CD4-positive, alpha-beta T cell treated with Interferon alpha-2 for 1 hour (primary cell): ENCODE measurements at regions not wholly inside any gene's neighbourhood (a gene's known extent, or its start where the extent isn't known, plus 50 kb on each side); places are given as distances from the start of the nearest gene placed in this dataset.
"Not testable (repeated sequence)": the region's sequence is repeated elsewhere in the genome, so short reads cannot be mapped to it uniquely, and the experiment has no call there.

Experiments
- DNase-seq, 2 donors: peaks; one replicate each; pipeline ENCODE4 v3.0.0-alpha.2; 2020 to 2022

DNA sequence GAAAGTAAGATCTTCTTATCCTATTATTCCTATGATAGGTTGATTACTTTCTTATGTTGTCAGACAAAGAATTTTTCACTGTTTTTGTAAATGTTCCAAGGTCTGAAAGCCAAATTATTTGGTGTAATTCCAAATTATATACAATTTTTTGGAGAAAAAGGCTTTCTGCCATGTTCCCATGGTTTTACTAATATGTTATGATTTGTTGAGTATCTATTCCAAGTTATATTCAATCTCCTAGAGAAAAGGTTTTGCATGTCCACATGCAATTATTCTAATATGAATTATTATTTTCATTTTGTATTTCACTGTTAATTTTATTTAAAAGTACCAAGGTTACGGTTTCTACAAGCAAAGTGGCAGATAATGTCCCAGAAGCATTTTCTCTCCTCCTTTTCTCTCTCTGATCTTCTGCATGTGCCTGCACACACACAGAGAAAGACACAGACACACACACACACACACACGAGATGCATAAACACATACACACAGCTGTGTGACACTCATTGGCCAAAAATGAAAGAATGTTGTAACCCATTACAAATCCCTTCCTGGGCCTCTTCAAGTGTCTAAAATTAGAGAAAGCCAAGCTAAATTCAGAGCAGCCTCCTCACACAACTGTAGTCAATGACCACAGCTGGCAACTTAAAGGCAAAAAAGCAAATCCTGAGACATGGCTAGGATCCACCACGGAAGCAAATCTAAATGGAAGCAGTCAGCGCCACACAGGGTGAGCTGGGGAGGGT is 621.0 kb downstream of the EFNB2 start:
- no peak for DNase-seq

DNA sequence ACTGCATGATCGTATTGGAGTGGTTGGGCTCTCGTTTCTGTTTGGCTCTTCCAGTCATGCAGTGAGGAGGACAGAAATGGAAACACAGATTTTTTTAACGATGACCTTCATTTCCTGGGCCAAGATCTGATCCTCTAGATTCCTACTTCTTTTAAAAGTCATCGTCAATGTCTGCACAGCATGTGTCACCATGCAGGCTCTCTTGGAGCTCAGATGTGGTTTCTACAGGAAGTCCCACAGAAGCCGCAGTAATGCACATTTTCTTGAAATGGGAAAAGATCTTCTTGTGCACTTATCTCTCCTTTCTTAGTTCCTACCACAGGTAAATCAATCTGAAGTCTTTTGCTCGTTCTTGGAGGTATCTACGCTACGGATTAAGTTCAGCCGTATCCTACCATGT is 626.9 kb downstream of the EFNB2 start:
- peak in 1 of 2 donors; percentile 30 for DNase-seq

DNA sequence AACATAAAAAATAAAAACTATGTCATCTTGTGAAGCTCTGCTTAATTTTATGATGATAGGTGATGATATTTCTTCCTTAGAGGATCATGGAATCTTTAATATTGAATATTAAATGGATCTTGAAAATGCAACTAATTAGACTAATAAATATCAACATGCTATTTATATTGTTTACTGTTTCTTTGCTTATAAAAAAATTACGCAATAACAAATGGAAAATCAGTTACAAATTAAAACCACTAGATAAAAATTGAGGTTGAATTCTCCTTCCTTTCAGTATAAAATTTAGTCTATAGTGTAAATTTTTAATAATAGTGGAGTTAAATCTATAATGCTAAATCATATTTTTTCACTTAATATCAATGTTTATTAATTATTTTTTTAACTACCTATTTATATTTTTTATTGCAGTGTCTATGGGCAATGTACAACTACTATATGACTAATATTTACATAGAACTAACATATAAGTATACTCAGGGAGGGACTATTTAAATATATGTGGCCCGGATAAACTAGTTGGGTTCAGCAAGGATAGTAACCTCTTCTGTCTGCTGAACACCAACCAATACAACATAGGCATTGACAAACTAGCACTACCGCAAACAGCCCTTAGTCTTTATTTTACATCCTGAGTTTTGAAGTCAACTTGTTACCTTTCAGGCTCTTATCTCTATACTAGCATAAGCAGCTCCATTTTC is 628.0 kb downstream of the EFNB2 start:
- no peak for DNase-seq

DNA sequence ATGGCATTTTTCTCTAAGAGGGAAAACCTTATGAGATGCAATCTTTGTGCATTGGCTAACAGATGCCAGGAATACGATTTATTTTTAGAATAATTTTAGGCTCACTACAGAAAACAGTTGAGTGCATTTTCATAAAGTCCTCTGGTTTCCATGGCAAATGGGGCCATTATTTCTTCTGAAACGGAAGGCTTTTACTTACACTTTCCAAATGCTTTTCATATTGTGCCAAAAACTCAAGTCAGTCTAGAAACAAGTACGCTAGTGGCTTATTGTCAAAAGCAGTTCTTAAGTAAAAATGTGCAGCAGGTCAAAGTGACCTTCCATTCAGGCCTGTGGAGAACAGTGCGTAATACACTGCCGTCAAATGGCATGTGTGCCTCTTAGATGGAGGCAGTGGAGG is 628.7 kb downstream of the EFNB2 start:
- no peak for DNase-seq

DNA sequence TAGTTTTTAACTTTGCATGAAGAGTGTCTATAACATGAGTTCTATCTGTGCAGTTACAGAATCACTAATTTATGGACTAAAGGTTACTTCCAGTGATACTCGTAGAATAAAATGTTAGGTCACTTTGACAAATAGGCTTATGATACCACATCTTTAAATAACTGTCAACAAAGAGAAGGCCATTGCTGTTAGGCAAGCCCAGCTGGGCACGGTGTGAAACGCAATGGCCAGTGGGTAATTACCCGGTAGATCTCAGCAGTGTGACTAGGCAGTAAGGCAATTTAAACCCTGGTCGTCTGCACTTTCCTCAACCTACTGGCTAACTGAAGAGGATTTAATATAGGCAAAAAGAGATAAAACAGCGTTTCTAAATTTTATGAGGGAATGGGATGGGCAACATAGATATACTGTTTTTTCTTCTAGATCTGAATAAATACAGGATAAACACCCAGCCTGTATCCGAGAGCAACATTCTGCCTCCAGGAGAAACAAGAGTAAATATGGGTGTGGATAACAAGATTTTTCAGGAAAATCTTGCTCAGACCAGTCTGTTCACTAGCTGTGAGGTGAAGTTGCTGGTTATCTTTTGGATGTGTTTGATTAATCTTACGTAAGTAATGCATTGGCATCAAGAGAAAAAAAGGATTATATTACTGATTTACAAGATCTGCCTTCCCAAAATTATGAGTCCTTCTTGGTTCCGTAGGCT is 631.3 kb downstream of the EFNB2 start:
- DNase-seq, result no peak

DNA sequence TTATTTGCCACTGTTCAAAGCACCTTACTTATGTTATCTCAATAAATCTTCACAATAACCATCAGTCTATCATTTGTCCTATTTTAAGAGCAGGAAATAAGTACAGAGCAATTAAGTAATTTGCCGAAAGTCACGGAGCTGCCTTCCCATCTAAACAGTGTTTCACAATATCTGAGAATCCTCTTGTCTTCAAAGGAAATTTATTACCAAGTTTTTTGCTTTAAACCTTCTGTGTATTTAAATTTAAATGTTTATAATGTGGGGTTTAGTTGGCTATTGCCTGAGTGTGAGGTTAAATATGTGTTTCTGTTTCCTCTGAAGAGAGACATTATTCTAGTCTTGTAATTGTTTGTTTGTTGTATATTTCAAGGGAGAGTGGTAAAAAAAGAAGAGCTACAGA is 633.1 kb downstream of the EFNB2 start:
- DNase-seq, result no peak

DNA sequence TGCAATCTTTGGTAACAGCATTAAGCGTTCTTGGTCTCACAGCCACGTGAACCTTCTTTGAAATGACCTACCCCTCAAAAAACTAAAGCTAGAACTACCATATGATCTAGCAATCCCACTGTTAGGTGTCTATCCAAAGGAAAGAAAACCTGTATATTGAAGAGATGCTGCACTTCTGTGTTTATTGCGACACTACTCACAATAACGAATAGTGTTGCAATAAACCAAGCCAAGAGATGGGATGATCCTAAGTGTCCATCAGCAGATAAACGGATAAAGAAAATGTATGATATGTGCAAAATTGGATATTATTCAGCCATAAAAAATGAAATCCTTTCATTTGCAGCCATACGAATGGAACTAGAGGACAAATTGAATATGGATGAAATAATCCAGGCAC is 637.9 kb downstream of the EFNB2 start:
- no peak for DNase-seq

DNA sequence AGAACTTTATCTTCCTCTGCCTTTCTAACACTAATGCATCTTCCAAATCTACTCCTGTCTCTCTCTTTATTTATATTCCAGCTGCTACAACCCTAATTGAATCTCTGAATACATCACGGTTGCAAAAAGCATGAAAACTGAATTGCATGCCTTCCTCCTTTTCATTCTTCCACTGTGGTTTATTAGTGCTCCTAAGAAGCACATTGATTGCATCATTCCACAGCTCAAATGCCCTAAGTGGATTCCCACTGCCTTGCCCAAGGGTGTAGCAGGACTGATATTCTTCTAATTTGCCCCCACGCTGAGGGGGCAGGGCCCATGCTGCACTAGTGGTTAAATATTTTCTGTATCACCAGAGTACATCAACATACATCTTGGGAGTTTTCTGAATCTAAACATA is 640.8 kb downstream of the EFNB2 start:
- DNase-seq, result no peak

DNA sequence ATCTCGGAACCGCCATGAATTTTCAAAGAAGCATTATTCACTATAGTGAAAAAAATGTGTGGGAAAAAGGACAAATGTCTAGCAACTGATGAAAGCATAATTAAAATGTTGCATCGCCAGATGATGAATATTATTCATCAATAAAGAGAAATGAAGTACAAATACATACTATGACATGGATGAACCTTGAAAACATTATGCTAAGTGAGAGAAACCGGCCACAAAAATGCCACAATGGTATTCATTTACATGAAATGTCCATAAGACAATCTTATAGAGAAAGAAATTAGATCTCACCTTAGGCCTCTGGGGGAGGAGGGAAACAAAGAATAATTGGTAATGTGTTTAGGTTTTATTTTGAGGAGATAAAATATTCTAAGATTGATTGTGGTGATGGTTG is 645.0 kb downstream of the EFNB2 start:
- DNase-seq, result no peak

DNA sequence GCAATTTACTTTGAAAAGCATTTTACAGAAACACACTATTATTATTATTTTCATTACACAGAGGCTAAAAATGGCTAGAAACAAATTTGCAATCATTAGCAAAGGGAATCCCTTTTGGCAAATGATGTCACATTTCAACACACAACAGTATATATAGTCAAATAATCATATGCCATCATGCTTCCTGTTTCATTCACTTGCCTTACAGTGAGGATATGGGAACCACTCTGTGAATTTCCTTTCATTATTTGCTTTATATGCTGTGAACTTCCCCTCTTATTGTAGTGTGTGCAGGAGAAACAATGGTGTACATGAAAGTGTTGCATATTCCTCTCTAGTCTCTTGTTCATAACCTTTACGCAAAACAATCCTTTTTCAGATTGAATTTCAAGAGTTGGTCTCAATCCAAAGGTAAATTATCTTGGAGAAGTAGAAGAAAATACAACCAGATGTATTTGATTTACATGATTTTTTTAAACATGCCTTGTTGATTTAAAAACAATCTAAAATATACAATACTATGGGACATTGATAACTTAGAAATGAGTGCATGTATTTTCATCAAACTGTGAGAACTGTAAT is 657.3 kb downstream of the EFNB2 start:
- DNase-seq, result no peak

DNA sequence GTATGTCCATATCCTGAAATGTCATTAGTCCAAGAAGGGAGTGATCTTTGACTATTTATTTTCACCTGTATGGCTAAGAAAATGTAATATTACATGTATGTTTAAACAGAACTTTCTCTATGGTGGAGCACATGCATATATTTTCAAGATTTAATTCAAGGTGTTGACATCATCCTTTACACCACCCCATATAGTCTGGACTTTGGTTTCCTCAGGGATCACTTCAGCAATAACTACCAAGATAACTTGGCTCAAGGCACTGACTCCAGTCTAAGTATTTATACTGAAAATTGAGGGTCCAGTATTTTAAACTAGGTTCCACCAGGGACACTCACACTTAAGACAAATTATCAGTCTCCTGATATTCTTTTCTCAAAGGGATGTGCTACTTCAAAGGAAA is 660.6 kb downstream of the EFNB2 start:
- no peak for DNase-seq

DNA sequence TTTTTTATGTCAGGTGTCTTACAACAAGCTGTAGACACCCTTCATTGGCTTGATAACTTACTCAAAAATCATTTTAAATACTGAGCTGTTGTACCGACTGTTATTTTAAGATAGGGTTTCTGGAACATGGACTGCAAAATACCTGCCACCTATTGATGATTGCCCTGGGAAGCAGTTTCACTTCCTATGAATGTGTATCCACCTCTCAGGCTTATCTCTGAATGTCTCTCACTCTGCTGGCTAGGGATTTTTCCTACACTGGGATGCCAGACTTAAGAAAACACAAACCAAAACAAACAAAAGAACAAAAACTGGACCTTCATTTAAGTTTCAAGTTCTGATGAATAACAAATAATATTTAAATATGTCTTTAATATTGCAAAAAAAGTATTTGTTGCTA is 663.7 kb downstream of the EFNB2 start:
- no peak for DNase-seq

DNA sequence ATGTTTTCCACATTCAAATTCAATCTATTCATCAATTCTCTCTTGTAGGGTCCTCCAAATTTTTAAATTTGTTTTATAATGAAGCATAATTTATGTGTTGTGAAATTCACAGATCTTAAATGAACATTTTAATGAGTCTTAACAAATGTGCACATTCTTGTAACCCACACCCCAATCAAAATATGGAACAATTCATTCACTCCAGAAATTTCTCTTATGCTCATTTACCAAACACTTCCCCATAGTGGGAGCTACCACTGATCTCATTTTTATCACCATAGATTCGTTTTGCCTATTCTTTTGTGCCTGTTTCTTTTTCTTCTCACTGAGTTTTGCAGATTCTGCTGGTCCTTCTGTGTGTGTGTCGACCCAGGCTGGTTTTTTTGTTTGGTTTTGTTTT is 664.1 kb downstream of the EFNB2 start:
- no peak for DNase-seq

DNA sequence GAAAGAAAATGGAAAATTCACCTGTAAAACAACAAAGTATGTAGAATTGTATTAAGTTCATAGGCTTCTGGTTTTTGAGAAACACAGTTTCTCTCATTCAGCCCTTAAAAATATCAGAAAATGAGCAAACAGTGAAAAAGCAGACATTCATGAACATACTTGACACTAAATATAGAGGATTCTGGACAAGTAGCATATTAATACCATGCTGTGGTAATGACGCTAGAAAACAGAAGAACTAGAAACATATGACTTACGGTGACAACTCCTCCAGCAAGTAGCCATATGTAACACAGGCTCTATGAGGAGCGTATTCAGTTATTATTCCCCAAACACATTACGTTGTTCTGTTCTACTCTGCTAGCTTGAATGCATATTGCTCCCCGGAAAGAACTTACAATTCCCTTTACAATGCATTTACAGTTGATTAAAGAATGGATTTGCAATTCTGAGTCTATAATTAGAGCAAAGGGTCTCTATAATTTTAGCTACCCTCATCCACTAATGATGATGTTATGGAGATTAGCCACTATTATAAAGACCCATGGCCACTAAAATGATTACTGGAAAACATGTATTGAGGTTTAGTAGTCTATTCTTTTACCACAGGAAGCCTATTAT is 672.1 kb downstream of the EFNB2 start:
- DNase-seq, result no peak

DNA sequence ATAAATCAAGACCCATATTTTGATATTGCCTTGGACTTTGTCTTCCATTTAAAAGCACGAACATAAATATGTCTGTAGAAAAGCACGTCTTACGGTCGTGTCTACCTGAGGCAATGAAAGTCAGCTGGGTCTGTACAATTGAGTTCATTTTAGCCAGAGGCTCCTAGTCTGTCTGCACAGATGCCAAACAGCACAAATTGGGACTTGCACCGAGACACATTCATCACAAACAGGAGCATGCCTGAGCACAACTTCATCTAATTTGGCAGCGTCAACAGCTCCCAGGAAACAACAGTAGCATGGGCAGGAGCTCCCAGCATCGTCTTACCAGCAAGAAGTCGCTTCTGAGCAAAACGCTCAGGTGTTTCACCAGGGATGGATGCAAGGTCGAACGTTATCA is 687.0 kb downstream of the EFNB2 start:
- DNase-seq, result no peak

DNA sequence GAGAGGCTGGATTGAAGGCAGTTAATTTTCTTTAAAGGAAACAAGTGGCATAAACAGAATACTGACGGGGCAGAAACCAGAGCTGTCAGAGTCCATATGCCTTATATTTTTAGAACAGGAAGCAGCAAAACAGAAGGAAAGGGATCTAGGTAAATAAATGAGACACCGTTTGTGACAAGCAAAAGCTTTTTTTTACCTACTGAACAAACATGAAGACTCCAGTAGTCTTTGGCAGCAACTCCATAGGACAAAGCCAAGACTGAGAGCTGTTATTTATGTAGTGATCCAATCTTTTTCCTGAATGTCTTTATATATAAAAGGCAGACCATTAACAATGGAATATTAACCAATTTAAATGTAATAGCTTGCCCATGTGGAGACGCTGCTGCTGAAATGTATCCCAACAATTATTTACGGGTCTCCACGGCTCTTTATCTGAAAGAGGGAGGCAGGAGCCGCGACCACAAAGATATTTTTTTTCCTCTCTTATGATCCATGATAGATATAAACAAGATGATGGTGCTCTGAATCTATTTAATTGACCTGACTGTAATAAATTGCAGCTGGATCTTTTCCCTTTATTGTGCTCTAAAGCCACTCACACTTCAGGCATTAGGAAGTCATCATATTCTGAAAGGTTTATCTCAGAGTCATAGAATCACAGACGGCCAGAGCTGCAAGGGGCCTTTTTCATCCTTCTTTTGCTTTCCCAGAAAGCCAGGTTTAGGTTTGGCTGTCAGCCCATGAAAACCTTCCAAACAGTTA is 687.8 kb downstream of the EFNB2 start:
- DNase-seq, result no peak

DNA sequence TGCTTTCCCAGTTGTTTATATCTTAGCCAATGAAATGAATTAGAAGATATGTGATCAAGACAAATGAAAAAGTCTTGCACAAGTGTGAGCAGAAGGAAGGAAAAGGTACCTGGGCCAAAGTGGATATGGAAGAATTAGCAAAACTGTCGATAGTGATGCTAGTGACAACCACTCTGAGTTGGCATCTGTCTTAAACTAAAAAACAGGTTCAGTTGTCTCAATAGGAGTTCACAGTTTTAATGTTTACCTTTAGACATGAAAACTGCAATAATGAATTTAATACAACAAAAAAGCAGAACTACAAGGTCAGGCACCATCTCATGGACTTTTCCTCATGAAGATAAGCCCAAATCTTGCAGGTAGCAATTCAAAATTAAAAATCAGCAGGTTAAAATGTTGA is 688.5 kb downstream of the EFNB2 start:
- no peak for DNase-seq

DNA sequence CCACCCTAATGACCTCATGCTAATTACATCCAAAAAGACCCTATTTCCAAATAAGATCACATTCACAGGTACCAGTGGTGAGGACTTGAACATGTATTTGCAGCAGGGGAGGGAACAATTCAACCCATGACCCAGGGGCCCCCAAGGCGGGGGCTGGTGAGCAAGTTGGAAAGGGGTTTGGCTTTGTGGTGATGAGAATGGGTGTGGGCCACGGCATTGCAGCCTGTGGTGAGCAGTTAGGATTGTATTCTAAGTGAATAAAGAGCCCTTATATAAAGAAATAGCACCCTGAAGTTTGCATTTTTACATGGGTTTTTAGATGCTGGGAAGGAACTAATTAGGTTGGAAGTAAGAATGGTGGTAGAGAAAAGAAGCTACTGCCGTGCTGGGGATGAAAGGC is 694.2 kb downstream of the EFNB2 start:
- DNase-seq, result no peak

DNA sequence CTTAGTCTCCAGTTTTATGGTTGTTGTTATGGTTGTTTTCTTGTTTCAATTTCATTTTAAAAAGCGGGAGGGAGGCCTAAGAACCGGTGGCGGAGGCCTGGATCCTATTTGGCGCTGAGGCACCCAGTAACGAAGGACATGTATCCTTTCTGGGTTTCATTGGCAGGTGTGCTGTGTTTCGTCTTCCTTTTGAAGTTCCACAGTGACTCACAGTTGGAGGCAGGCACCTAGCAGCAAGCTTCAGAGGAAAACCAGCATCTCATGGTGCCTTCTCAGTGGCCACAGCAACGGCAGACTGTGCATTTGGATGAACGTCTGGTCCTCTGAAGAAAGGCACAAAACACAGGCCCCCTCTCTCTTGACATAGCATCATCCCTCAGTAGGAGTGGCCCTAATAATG is 697.2 kb downstream of the EFNB2 start:
- no peak for DNase-seq

DNA sequence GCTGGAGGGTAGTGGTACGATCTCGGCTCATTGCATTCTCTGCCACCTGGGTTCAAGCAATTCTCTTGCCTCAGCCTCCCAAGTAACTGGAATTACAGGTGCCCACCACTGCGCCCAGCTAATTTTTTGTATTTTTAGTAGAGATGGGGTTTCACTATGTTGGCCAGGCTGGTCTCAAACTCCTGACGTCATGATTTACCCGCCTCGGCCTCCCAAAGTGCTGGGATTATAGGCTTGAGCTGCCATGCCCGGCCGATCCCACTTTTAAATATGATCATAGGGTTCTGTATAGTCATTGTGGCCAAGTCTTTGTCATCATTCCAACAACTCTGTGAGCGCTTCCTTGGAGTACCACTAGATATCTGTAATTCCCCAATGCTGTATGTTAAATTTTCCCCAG is 698.2 kb downstream of the EFNB2 start:
- DNase-seq, result not testable (repeated sequence)

DNA sequence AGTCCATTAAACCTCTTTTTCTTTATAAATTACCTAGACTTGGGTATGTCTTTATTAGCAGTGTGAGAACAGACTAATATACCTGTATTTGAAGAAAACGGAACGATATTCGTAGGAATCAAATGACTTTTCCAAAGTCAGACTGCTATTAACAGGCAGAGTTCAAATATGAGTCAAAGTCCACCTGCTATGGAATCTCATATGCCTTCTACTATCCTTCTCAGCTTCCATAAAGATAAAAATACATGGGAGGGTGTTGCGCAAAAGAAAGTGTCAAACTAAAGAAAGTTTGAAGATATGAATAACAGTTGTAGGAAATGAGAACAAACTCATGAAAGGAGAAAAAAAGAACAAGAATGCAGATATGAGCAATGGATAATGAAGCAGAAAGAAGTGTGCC is 704.6 kb downstream of the EFNB2 start:
- DNase-seq, result no peak

DNA sequence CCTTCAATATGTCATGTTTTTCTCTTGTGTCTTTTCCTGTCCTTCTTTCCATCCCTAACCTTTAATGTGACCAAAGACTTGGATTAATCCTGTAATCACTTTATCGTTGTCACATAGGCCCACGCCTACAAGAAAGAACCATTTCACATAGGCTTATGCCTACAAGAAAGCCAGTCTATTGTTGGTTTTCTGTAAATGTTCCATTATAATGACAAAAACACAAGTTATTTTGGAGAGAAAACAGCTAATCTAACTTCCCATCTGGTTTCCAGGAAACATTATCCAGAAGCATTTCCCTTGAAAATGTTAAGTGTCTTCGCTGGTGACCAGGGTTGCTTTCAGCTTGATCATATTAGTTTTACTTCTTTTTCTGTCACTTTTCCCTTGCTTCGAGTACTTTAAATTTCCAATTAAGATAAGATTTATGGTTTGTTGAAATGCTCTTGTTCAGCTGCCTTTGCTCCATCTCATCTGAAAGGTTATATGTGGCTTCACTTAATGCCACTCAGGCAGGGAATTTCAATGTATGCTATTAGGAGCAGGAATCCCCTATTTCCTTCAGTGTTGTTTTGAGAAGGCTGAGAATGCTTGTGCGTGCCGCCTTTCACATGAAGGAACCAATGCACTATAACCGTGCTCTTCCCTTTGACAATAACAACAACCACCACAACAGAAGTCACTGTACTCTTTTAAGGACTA is 708.2 kb downstream of the EFNB2 start:
- DNase-seq, result no peak
